ENCODE measurements at regions not wholly inside any gene's neighbourhood (a gene's known extent, or its start where the extent isn't known, plus 50 kb on each side); places are given as distances from the start of the nearest gene placed in this dataset.

DNA sequence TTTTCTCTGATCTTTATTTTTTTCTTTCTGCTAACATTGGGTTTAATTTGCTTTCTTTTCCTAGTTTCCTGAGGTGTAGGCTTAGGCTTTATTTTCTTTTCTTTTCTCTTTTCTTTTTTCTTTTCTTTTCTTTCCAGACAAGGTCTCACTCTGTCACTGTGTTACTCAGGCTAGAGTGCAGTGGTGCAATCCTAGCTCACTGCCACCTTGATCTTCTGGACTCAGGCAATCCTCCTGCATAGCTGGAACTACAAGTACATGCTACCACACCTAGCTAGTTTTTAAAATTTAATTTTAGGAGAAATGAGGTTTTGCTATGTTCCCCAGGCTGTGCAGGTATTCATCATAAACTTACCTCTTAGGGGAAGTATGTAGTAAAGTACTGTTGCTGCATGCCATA lies 197.8 kb upstream of the ANKRD50 start:
- DNase-seq (ENCODE audit: low read depth in 2 of 2): no peak
- TF ChIP-seq, protein P1, sequence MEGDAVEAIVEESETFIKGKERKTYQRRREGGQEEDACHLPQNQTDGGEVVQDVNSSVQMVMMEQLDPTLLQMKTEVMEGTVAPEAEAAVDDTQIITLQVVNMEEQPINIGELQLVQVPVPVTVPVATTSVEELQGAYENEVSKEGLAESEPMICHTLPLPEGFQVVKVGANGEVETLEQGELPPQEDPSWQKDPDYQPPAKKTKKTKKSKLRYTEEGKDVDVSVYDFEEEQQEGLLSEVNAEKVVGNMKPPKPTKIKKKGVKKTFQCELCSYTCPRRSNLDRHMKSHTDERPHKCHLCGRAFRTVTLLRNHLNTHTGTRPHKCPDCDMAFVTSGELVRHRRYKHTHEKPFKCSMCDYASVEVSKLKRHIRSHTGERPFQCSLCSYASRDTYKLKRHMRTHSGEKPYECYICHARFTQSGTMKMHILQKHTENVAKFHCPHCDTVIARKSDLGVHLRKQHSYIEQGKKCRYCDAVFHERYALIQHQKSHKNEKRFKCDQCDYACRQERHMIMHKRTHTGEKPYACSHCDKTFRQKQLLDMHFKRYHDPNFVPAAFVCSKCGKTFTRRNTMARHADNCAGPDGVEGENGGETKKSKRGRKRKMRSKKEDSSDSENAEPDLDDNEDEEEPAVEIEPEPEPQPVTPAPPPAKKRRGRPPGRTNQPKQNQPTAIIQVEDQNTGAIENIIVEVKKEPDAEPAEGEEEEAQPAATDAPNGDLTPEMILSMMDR (conservative IDR thresholded peaks at IDR 0.05 in 1 of 2, IDR thresholded peaks at IDR 0.05 in 1 of 2; ENCODE audit: low read depth in 1 of 2, low read length in 2 of 2): no peak
- no peak for TF ChIP-seq EZH2 (IDR thresholded peaks at IDR 0.05; ENCODE audit: low read length, missing control alignments)

DNA sequence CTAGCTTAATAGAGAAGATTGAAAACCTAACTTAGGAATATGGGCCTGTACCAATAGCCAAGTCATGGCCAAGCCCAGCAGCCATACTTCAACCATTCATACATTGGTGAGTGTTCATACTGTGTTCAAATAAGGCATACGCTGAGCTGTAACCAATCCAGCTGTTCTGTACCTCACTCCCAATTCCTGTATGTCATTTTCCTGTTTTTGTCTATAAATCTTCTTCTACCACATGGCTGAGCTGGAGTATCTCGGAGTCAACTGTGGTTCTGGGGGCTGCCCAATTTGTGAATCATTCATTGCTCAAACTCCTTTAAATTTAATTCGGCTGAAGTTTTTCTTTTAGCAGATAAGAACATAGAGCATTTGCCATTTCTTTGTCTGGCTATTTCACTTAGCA lies 195.3 kb upstream of the ANKRD50 start:
- Histone ChIP-seq H3K36me3 (ENCODE audit: control insufficient read depth, insufficient read depth, low read length) (no peaks in the 10 kb centered on the region), H3K4me3 (replicated peaks in 1 of 4; ENCODE audit: control extremely low read depth in 1 of 4, insufficient read depth in 1 of 4, low read depth in 3 of 4, low read length in 4 of 4) (no peak overlapping the region), H3K4me1 (ENCODE audit: control insufficient read depth, extremely low read depth, insufficient read depth, low read length) (peaks cover 3% of the 10 kb centered on the region), H2AFZ (ENCODE audit: low read length) (no peak overlapping the region), H3K79me2 (ENCODE audit: control insufficient read depth, insufficient read depth, low read length) (no peaks in the 10 kb centered on the region), H3K27ac (ENCODE audit: insufficient read depth, low read length) (no peak overlapping the region), H3K9ac (ENCODE audit: insufficient read depth, low read length) (no peak overlapping the region), H3K4me2 (ENCODE audit: extremely low read depth, insufficient read depth, low read length) (no peak overlapping the region), H4K20me1 (ENCODE audit: control insufficient read depth, extremely low read depth, insufficient read depth, low read length) (no peaks in the 10 kb centered on the region), H3K9me3 (ENCODE audit: control insufficient read depth, insufficient read depth, low read depth, low read length) (no peaks in the 10 kb centered on the region), H3K27me3 (ENCODE audit: control insufficient read depth, insufficient read depth, low read length) (no peaks in the 10 kb centered on the region)
- TF ChIP-seq, protein P1 (conservative IDR thresholded peaks at IDR 0.05 in 1 of 2, IDR thresholded peaks at IDR 0.05 in 1 of 2; ENCODE audit: low read depth in 1 of 2, low read length in 2 of 2): no peak
- TF ChIP-seq EZH2 (IDR thresholded peaks at IDR 0.05; ENCODE audit: low read length, missing control alignments): no peak
- DNase-seq (ENCODE audit: low read depth in 2 of 2): peak; percentile 90 to 95

More for the DNA sequence above, 197.8 kb upstream of the ANKRD50 start:
- Histone ChIP-seq H4K20me1 (ENCODE audit: control insufficient read depth, extremely low read depth, insufficient read depth, low read length) (no peaks in the 10 kb centered on the region), H3K79me2 (ENCODE audit: control insufficient read depth, insufficient read depth, low read length) (no peaks in the 10 kb centered on the region), H3K27ac (ENCODE audit: insufficient read depth, low read length) (no peak overlapping the region), H3K27me3 (ENCODE audit: control insufficient read depth, insufficient read depth, low read length) (no peaks in the 10 kb centered on the region), H3K9me3 (ENCODE audit: control insufficient read depth, insufficient read depth, low read depth, low read length) (no peaks in the 10 kb centered on the region), H3K4me2 (ENCODE audit: extremely low read depth, insufficient read depth, low read length) (no peak overlapping the region), H2AFZ (ENCODE audit: low read length) (no peak overlapping the region), H3K4me1 (ENCODE audit: control insufficient read depth, extremely low read depth, insufficient read depth, low read length) (no peaks in the 10 kb centered on the region), H3K36me3 (ENCODE audit: control insufficient read depth, insufficient read depth, low read length) (no peaks in the 10 kb centered on the region), H3K4me3 (replicated peaks in 1 of 4; ENCODE audit: control extremely low read depth in 1 of 4, insufficient read depth in 1 of 4, low read depth in 3 of 4, low read length in 4 of 4) (no peak overlapping the region), H3K9ac (ENCODE audit: insufficient read depth, low read length) (no peak overlapping the region)

DNA sequence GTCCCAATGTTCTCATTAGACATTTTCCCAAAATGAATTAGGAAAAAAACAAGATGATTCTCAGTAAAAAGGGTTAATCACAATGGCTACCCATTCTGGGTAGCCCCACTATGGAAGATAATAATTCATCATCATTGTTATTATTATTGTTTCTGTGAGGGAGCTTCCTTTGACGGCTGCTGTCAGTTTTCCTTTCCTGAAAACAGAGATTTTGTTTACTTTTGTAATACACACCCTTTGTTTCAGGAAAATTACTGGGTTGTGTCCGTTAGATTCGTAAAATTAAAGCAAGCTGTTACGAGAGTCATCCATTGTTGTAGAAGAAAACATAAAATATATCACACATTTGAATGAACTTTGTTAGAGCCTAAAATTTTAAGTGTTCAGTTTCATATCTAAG lies 192.9 kb upstream of the ANKRD50 start:
- H2AFZ ChIP-seq (ENCODE audit: low read length): no peak overlapping the region
- no peak overlapping the region for H3K27ac ChIP-seq (ENCODE audit: insufficient read depth, low read length)
- H3K36me3 ChIP-seq (ENCODE audit: control insufficient read depth, insufficient read depth, low read length): no peaks in the 10 kb centered on the region
- no peaks in the 10 kb centered on the region for H3K27me3 ChIP-seq (ENCODE audit: control insufficient read depth, insufficient read depth, low read length)
- no peak overlapping the region for H3K9ac ChIP-seq (ENCODE audit: insufficient read depth, low read length)
- H3K79me2 ChIP-seq (ENCODE audit: control insufficient read depth, insufficient read depth, low read length): no peaks in the 10 kb centered on the region
- no peaks in the 10 kb centered on the region for H3K9me3 ChIP-seq (ENCODE audit: control insufficient read depth, insufficient read depth, low read depth, low read length)
- DNase-seq (ENCODE audit: low read depth in 2 of 2): no peak
- H4K20me1 ChIP-seq (ENCODE audit: control insufficient read depth, extremely low read depth, insufficient read depth, low read length): no peaks in the 10 kb centered on the region
- TF ChIP-seq, protein P1 (conservative IDR thresholded peaks at IDR 0.05 in 1 of 2, IDR thresholded peaks at IDR 0.05 in 1 of 2; ENCODE audit: low read depth in 1 of 2, low read length in 2 of 2): no peak
- TF ChIP-seq EZH2 (IDR thresholded peaks at IDR 0.05; ENCODE audit: low read length, missing control alignments): no peak
- H3K4me3 ChIP-seq (replicated peaks in 1 of 4; ENCODE audit: control extremely low read depth in 1 of 4, insufficient read depth in 1 of 4, low read depth in 3 of 4, low read length in 4 of 4): no peak overlapping the region
- peaks cover 3% of the 10 kb centered on the region for H3K4me1 ChIP-seq (ENCODE audit: control insufficient read depth, extremely low read depth, insufficient read depth, low read length)
- H3K4me2 ChIP-seq (ENCODE audit: extremely low read depth, insufficient read depth, low read length): no peak overlapping the region

All from fibroblast of lung (primary cell).